ENCODE measurements at regions not wholly inside any gene's neighbourhood (a gene's known extent, or its start where the extent isn't known, plus 50 kb on each side); places are given as distances from the start of the nearest gene placed in this dataset.

DNA sequence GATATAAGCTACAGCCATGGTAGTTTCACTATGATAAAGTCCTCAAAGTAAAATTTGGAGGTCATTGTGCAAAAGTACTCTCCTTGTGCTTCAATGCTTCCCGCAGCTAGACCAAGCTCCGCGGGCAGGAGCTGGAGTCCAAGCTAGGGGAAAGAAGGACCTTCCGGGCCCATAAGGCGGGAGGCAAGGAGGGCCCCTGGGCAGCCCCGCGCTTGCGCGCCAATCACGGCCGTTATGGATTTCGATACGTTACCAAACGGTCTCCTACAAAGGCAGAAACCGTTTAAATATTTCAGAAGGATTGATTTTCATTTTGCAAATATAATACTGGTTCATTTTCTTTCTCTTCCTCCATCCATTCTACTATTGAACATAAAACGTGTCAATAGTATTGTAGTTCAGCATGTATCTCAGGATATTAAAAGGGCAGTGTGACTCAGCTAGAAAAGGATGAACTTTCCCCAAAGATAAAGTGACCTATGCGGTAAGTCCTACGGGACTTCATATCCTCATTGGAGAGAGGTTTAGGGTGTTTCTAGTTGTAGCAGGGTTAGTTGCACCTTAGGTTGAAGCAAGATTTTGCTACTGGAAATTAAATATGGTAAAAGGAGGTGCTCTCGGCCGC, 128.0 kb downstream of the KIF20B start:
- no peak for DNase-seq (ENCODE audit: low read depth)
- no peak overlapping the region for H3K4me3 ChIP-seq (ENCODE audit: low read length)
- TF ChIP-seq, protein P1, sequence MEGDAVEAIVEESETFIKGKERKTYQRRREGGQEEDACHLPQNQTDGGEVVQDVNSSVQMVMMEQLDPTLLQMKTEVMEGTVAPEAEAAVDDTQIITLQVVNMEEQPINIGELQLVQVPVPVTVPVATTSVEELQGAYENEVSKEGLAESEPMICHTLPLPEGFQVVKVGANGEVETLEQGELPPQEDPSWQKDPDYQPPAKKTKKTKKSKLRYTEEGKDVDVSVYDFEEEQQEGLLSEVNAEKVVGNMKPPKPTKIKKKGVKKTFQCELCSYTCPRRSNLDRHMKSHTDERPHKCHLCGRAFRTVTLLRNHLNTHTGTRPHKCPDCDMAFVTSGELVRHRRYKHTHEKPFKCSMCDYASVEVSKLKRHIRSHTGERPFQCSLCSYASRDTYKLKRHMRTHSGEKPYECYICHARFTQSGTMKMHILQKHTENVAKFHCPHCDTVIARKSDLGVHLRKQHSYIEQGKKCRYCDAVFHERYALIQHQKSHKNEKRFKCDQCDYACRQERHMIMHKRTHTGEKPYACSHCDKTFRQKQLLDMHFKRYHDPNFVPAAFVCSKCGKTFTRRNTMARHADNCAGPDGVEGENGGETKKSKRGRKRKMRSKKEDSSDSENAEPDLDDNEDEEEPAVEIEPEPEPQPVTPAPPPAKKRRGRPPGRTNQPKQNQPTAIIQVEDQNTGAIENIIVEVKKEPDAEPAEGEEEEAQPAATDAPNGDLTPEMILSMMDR (conservative IDR thresholded peaks at IDR 0.05; ENCODE audit: low read length): no peak

DNA sequence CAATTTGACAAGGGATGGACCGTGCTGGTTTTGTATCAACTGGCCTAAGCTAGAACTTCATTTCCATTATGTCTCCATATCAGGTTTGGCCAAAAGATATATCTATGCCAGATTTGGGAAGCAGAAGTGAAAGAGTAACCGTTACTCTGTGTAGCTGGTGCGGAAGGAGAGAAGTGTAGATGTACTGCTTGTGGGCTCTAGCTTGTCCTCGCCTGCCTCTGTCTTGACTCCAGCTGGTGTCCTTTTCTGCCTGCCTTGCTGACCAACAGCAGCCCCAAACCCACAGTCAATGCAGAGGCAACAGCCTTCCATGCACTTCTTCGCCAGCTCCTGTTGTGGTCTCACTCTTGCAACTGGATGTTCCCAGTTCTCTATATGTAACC, 128.5 kb downstream of the KIF20B start:
- DNase-seq (ENCODE audit: low read depth): no peak
- TF ChIP-seq, protein P1 (conservative IDR thresholded peaks at IDR 0.05; ENCODE audit: low read length): no peak
- no peak overlapping the region for H3K4me3 ChIP-seq (ENCODE audit: low read length)

DNA sequence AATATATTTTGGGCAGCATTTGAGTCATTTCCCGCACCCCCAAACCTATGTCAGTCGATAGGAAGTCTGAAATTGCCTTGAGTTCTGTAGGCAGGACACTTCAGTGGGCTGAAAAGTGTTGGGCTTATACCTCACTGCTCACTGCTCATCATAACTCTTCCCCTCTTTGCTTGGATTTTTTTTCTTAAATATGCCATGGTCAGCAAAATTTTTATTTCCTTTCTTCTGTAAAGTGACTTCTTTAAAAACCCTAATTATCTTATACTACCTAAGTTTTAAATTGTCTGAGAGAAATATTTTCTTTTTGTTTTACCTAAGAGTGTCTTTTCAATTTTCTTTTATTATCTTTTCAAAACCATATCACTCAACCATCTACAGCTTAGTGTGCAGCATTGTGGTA, 129.2 kb downstream of the KIF20B start:
- no peak overlapping the region for H3K4me3 ChIP-seq (ENCODE audit: low read length)
- no peak for DNase-seq (ENCODE audit: low read depth)
- TF ChIP-seq, protein P1 (conservative IDR thresholded peaks at IDR 0.05; ENCODE audit: low read length): no peak

DNA sequence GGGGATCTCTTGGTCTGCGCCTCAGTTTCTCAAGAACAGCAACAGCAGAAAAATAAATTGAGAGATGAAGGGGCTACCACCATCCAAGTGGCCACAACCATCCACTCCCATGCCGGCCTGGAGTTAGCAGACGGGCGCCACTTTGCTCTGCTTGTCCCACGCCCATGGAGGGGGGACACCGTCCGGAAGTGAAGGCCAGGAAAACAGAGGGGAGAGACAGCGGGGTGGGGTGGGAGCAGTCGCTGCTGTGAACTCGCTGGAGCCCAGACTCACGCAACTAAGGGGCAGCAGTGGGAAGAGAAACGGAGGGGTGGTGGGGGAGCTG, 135.4 kb downstream of the KIF20B start:
- DNase-seq (ENCODE audit: low read depth): no peak
- TF ChIP-seq, protein P1 (conservative IDR thresholded peaks at IDR 0.05; ENCODE audit: low read length): no peak
- H3K4me3 ChIP-seq (ENCODE audit: low read length): peak overlapping the region; percentile 61

DNA sequence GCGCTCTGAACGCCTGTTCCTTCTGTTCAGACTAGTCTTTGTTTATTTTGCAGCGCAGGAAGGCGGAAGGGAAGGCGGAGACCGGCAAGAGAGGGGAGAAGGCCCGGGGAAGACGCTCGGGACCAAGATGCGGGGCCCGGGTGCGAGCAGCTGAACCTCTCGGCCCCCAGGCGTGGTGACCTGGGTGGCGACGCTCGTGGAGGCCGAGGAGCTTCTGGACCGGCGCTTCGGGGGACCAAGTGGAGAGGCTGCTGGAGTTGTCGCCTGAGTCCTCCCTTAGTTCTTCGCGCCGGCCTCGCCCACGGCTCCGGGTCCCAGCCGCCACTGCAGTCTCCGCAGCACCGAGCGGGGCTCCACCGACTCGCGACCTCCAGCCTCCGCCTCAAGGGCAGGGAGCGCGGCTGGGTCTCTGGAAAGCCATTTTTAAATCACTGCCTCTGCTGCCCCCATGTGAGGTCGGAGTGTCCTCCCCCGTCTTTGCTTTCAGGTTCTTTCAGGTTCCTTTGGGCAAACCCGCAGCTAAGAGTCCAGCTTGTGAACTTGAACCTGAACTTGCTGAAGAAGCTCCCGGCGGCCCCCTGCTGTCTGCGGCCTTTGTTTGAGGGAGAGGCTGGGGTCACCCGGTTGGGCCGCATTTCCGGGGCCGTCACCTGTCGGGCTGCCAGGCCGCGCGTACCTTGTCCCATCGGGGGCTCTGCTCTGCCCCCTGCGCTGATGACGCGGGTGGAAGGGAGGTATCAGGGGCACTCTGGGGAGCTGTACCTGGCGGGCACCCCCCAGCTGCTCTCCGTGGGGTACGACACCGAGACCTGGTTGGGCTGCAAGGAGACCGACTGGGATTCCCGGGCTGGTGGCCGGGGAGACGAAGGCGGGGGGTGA, 136.0 kb downstream of the KIF20B start:
- H3K4me3 ChIP-seq (ENCODE audit: low read length): peak overlapping the region; percentile 61
- DNase-seq (ENCODE audit: low read depth): peak; percentile 18
- TF ChIP-seq, protein P1 (conservative IDR thresholded peaks at IDR 0.05; ENCODE audit: low read length): 0 out of 2 replicates have a peak, but pooled peaks have one; percentile 3

DNA sequence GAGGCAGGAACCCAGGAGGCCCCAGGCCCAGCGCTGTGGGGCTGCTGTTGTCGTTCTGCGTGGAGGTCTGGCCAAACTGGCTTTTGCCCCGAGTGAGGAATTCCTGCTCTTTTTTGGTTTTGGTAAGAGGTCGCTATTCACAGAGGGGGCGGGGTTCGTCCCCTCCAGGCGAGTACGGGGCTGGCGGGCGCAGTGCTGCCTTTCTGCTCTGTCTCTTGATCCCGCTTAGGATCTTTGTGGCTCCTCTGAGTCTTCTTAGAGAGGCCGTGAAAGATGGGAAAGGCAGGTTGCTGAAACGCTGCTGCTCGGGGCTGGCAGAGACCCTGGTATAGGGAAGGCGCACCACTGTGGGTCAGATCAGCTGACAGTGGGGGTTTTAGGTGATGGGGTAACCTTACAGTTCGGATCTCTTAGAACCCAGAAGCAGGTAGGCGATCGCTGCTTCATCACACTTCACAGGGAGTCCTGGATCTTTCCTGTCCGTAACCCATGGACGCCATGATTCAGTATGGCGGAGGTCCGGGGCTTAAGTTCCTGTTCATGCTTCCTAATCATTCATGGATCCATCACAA, 136.7 kb downstream of the KIF20B start:
- TF ChIP-seq, protein P1 (conservative IDR thresholded peaks at IDR 0.05; ENCODE audit: low read length): no peak
- H3K4me3 ChIP-seq (ENCODE audit: low read length): peak overlapping the region; percentile 61
- DNase-seq (ENCODE audit: low read depth): no peak
